ENCODE measurements at regions not wholly inside any gene's neighbourhood (a gene's known extent, or its start where the extent isn't known, plus 50 kb on each side); places are given as distances from the start of the nearest gene placed in this dataset.

- intact Hi-C loops (cut with DNase I; ENCODE audit: low total_unique reads), result no loop called here
- H3K4me3 ChIP-seq (ENCODE audit: low read depth, poor library complexity, severe bottlenecking), result no peak overlapping the region
- no peak for TF ChIP-seq POLR2A (IDR thresholded peaks at IDR 0.05)
- TF ChIP-seq, protein P1, sequence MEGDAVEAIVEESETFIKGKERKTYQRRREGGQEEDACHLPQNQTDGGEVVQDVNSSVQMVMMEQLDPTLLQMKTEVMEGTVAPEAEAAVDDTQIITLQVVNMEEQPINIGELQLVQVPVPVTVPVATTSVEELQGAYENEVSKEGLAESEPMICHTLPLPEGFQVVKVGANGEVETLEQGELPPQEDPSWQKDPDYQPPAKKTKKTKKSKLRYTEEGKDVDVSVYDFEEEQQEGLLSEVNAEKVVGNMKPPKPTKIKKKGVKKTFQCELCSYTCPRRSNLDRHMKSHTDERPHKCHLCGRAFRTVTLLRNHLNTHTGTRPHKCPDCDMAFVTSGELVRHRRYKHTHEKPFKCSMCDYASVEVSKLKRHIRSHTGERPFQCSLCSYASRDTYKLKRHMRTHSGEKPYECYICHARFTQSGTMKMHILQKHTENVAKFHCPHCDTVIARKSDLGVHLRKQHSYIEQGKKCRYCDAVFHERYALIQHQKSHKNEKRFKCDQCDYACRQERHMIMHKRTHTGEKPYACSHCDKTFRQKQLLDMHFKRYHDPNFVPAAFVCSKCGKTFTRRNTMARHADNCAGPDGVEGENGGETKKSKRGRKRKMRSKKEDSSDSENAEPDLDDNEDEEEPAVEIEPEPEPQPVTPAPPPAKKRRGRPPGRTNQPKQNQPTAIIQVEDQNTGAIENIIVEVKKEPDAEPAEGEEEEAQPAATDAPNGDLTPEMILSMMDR (IDR thresholded peaks at IDR 0.05), result no peak
- DNase-seq (ENCODE audit: low spot score in 2 of 2), result no peak
- WGBS, 2 donors, result 89 to 90% methylated on average over 1 of the region's 1 CpG
Observed at GRCh38 chr15:72980661-72981060, 71.6 kb upstream of the NEO1 start.

- no peak overlapping the region for H3K4me3 ChIP-seq (ENCODE audit: low read depth, poor library complexity, severe bottlenecking)
- DNase-seq (ENCODE audit: low spot score in 2 of 2), result no peak
- 68 to 75% methylated on average over 5 of the region's 5 CpGs for WGBS, 2 donors
- intact Hi-C loops (cut with DNase I; ENCODE audit: low total_unique reads), result no loop called here
- TF ChIP-seq POLR2A (IDR thresholded peaks at IDR 0.05), result no peak
- TF ChIP-seq, protein P1 (IDR thresholded peaks at IDR 0.05), result no peak
Observed at GRCh38 chr15:72979791-72980190, 72.5 kb upstream of the NEO1 start.

GRCh38 chr15:72979308-72979707, 73.0 kb upstream of the NEO1 start:
- intact Hi-C loops (cut with DNase I; ENCODE audit: low total_unique reads), result no loop called here

GRCh38 chr15:72978223-72978622, 74.0 kb upstream of the NEO1 start:
- 92 to 97% methylated on average over 5 of the region's 5 CpGs for WGBS, 2 donors
- no peak overlapping the region for H3K4me3 ChIP-seq (ENCODE audit: low read depth, poor library complexity, severe bottlenecking)
- no peak for DNase-seq (ENCODE audit: low spot score in 2 of 2)
- TF ChIP-seq POLR2A (IDR thresholded peaks at IDR 0.05), result no peak
- TF ChIP-seq, protein P1 (IDR thresholded peaks at IDR 0.05), result no peak
- intact Hi-C loops (cut with DNase I; ENCODE audit: low total_unique reads), result no loop called here

More at GRCh38 chr15:72979308-72979707, 73.0 kb upstream of the NEO1 start:
- no peak overlapping the region for H3K4me3 ChIP-seq (ENCODE audit: low read depth, poor library complexity, severe bottlenecking)
- no peak for DNase-seq (ENCODE audit: low spot score in 2 of 2)
- no peak for TF ChIP-seq POLR2A (IDR thresholded peaks at IDR 0.05)
- TF ChIP-seq, protein P1 (IDR thresholded peaks at IDR 0.05), result no peak
- WGBS, 2 donors, result 64 to 75% methylated on average over 5 of the region's 5 CpGs

DNA sequence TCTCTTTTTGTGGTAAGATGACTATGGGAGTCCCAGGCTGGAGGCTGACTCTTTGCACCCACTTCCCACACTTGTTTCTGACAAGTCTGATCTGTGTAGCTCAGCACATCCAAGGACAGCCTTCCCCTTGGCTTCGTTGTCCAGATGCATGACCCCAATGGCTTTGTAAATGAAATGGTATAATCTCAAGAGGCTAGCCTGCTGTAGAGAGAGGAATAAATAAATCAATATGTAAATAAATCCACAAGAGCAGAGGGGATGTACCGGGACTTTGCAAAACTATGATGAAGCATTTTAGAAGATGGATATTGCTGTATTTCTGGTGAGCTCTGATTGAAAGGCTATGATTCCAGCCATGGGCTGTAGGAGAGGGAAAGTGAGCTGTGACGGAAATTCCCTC, 79.9 kb upstream of the NEO1 start:
- intact Hi-C loops (cut with DNase I; ENCODE audit: low total_unique reads), result no loop called here
- no peak for DNase-seq (ENCODE audit: low spot score in 2 of 2)
- H3K4me3 ChIP-seq (ENCODE audit: low read depth, poor library complexity, severe bottlenecking), result no peak overlapping the region
- WGBS, 2 donors, result 83 to 86% methylated on average over 3 of the region's 3 CpGs
- no peak for TF ChIP-seq POLR2A (IDR thresholded peaks at IDR 0.05)
- TF ChIP-seq, protein P1 (IDR thresholded peaks at IDR 0.05), result no peak

GRCh38 chr15:72971766-72972165, 80.5 kb upstream of the NEO1 start:
- DNase-seq (ENCODE audit: low spot score in 2 of 2), result no peak
- TF ChIP-seq POLR2A (IDR thresholded peaks at IDR 0.05), result no peak
- TF ChIP-seq, protein P1 (IDR thresholded peaks at IDR 0.05), result no peak
- WGBS, 2 donors, result 50 to 55% methylated on average over 7 of the region's 7 CpGs
- intact Hi-C loops (cut with DNase I; ENCODE audit: low total_unique reads), result no loop called here
- no peak overlapping the region for H3K4me3 ChIP-seq (ENCODE audit: low read depth, poor library complexity, severe bottlenecking)
